ENCODE measurements at regions not wholly inside any gene's neighbourhood (a gene's known extent, or its start where the extent isn't known, plus 50 kb on each side); places are given as distances from the start of the nearest gene placed in this dataset.

DNA sequence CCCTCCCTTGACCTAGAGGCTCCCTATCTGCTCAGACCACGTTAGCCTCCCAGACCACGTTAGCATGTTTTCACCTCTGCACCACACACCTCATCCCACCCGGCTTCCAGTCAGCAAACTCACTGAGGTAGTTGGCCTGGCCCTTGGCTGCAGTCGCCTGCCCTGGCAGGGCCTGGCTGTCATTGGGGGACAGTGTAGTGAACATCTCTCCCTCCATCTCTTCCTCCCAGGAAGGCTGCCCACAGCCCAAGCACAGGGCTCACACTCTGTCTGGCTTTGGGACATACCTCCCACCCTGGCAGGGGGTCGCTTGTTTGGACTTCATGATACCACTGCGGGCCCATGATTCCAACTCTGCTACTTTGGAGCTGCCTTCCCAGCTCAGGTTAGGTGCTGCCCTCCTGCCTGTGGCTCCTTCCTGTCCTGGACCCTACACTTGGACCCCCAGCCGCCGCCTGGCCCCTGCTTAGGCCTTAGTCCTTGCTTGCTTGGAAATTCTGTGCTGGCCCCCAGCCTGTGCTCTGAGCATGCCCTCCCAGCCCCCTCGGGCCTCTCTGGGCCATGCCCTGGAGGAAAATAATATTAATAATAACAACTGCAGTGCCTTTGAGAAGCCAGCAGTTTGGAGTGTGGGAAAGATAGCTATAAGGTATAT lies 167.7 kb downstream of the COPRS start:
- TF ChIP-seq, protein P1, sequence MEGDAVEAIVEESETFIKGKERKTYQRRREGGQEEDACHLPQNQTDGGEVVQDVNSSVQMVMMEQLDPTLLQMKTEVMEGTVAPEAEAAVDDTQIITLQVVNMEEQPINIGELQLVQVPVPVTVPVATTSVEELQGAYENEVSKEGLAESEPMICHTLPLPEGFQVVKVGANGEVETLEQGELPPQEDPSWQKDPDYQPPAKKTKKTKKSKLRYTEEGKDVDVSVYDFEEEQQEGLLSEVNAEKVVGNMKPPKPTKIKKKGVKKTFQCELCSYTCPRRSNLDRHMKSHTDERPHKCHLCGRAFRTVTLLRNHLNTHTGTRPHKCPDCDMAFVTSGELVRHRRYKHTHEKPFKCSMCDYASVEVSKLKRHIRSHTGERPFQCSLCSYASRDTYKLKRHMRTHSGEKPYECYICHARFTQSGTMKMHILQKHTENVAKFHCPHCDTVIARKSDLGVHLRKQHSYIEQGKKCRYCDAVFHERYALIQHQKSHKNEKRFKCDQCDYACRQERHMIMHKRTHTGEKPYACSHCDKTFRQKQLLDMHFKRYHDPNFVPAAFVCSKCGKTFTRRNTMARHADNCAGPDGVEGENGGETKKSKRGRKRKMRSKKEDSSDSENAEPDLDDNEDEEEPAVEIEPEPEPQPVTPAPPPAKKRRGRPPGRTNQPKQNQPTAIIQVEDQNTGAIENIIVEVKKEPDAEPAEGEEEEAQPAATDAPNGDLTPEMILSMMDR (conservative IDR thresholded peaks at IDR 0.05), result no peak
- no peak for TF ChIP-seq EZH2 (IDR thresholded peaks at IDR 0.05; ENCODE audit: low read depth)
